ENCODE measurements at regions not wholly inside any gene's neighbourhood (a gene's known extent, or its start where the extent isn't known, plus 50 kb on each side); places are given as distances from the start of the nearest gene placed in this dataset.

DNA sequence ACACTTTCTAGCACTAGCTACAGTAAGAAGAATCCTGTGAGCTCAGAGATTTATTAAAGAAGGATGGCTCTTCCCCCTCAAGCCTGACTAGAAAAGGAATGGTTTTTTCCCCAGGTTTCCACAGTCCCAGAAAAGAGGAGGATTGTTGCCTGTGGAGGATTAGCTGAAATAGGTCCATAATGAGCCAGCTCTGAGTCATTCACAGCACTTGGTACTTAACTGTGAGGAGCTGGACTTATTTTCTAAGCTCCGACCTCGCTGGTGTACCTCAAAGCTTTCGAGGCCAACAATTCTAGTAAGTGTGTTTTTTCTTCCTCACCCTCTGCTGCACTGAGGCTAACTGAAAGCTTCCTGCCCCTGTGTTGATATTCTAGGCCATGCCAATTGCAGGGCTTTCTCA is 222.5 kb upstream of the IL12B start:
- H3K9me2 ChIP-seq (replicated peaks; ENCODE audit: insufficient read depth, low read length), result no peaks in the 10 kb centered on the region; the same call in 1 of the 2 replicates
- no peak for DNase-seq
- no peak overlapping the region for H2AFZ ChIP-seq (ENCODE audit: low read length)
- H3K27me3 ChIP-seq (replicated peaks; ENCODE audit: insufficient read depth, low read length), result no peaks in the 10 kb centered on the region
- H3K36me3 ChIP-seq (replicated peaks; ENCODE audit: insufficient read depth, low read length), result no peaks in the 10 kb centered on the region
- H3K4me3 ChIP-seq (ENCODE audit: low read length), result no peak overlapping the region
- H3K79me2 ChIP-seq (ENCODE audit: low read length), result no peaks in the 10 kb centered on the region
- no peak for TF ChIP-seq EZH2phosphoT487 (IDR thresholded peaks at IDR 0.05; ENCODE audit: low read length)
- TF ChIP-seq EZH2 (optimal IDR thresholded peaks at IDR 0.05; ENCODE audit: low read depth, low read length), result no peak
- TF ChIP-seq, protein P1, sequence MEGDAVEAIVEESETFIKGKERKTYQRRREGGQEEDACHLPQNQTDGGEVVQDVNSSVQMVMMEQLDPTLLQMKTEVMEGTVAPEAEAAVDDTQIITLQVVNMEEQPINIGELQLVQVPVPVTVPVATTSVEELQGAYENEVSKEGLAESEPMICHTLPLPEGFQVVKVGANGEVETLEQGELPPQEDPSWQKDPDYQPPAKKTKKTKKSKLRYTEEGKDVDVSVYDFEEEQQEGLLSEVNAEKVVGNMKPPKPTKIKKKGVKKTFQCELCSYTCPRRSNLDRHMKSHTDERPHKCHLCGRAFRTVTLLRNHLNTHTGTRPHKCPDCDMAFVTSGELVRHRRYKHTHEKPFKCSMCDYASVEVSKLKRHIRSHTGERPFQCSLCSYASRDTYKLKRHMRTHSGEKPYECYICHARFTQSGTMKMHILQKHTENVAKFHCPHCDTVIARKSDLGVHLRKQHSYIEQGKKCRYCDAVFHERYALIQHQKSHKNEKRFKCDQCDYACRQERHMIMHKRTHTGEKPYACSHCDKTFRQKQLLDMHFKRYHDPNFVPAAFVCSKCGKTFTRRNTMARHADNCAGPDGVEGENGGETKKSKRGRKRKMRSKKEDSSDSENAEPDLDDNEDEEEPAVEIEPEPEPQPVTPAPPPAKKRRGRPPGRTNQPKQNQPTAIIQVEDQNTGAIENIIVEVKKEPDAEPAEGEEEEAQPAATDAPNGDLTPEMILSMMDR (IDR thresholded peaks at IDR 0.05; ENCODE audit: low read length), result no peak
- H3K9me3 ChIP-seq (replicated peaks; ENCODE audit: insufficient read depth, low read length), result no peaks in the 10 kb centered on the region
- H4K20me1 ChIP-seq (ENCODE audit: insufficient read depth, low read length), result no peaks in the 10 kb centered on the region
- no peak overlapping the region for H3K27ac ChIP-seq (ENCODE audit: low read length)
- no peaks in the 10 kb centered on the region for H3K4me1 ChIP-seq (ENCODE audit: low read length)
- H3F3A ChIP-seq (ENCODE audit: insufficient read depth, low read length), result no peaks in the 10 kb centered on the region
- H3K9ac ChIP-seq (ENCODE audit: low read length), result no peak overlapping the region
- no peak overlapping the region for H3K4me2 ChIP-seq (ENCODE audit: low read depth, low read length)

DNA sequence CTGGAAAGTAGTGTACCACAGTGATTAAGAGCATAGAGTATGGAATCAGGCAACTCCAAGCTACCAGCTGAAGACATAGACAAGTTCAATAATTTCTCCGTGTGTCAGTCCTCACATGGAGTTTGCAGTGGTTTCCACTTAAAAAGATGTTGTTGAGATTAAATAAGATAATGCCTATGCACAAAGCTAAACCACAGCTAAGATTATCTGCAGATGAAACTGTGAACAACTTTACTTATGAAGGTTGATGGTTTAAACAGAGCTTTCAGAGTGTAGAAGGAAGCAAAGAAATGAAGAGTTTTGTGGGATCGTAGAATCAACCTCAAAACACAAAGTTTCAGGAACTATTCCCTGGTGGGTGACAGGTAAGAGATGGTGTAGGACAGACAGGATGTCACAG is 223.5 kb upstream of the IL12B start:
- Histone ChIP-seq H3K9ac (ENCODE audit: low read length) (no peak overlapping the region), H3F3A (ENCODE audit: insufficient read depth, low read length) (no peaks in the 10 kb centered on the region), H3K9me3 (replicated peaks; ENCODE audit: insufficient read depth, low read length) (no peaks in the 10 kb centered on the region), H4K20me1 (ENCODE audit: insufficient read depth, low read length) (no peaks in the 10 kb centered on the region), H3K4me3 (ENCODE audit: low read length) (no peak overlapping the region), H2AFZ (ENCODE audit: low read length) (no peak overlapping the region), H3K4me1 (ENCODE audit: low read length) (no peaks in the 10 kb centered on the region), H3K9me2 (replicated peaks; ENCODE audit: insufficient read depth, low read length) (no peaks in the 10 kb centered on the region; the same call in 1 of the 2 replicates), H3K4me2 (ENCODE audit: low read depth, low read length) (no peak overlapping the region), H3K27me3 (replicated peaks; ENCODE audit: insufficient read depth, low read length) (no peaks in the 10 kb centered on the region), H3K27ac (ENCODE audit: low read length) (no peak overlapping the region), H3K36me3 (replicated peaks; ENCODE audit: insufficient read depth, low read length) (no peaks in the 10 kb centered on the region), H3K79me2 (ENCODE audit: low read length) (no peaks in the 10 kb centered on the region)
- TF ChIP-seq EZH2 (optimal IDR thresholded peaks at IDR 0.05; ENCODE audit: low read depth, low read length), result no peak
- no peak for TF ChIP-seq EZH2phosphoT487 (IDR thresholded peaks at IDR 0.05; ENCODE audit: low read length)
- TF ChIP-seq, protein P1 (IDR thresholded peaks at IDR 0.05; ENCODE audit: low read length), result no peak
- no peak for DNase-seq

DNA sequence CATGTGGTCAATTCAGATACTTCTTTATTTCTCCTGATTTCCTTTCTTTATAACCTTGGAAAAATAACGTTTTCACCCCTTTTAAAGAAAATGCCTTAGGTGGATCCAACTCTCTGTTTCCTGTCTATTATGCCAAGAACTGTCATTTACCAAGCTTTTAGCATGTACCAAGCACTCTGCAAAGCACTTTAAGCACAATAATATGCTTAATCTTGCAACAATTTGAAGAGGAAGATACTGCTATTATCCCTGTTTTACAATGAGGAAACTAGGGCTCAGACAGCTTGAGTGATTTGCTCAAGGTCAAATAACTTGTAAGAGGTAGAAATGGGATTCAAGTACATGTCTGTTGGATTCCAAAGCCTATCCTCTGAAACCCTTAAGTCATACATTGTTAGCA is 224.8 kb upstream of the IL12B start:
- H3K9ac ChIP-seq (ENCODE audit: low read length), result no peak overlapping the region

More for the DNA sequence above, 224.8 kb upstream of the IL12B start:
- Histone ChIP-seq H2AFZ (ENCODE audit: low read length) (no peak overlapping the region), H3K27me3 (replicated peaks; ENCODE audit: insufficient read depth, low read length) (no peaks in the 10 kb centered on the region), H3K9me2 (replicated peaks; ENCODE audit: insufficient read depth, low read length) (no peaks in the 10 kb centered on the region; the same call in 1 of the 2 replicates), H3K36me3 (replicated peaks; ENCODE audit: insufficient read depth, low read length) (no peaks in the 10 kb centered on the region), H3K4me1 (ENCODE audit: low read length) (no peaks in the 10 kb centered on the region), H3K27ac (ENCODE audit: low read length) (no peak overlapping the region), H3K4me2 (ENCODE audit: low read depth, low read length) (no peak overlapping the region), H4K20me1 (ENCODE audit: insufficient read depth, low read length) (no peaks in the 10 kb centered on the region), H3K4me3 (ENCODE audit: low read length) (no peak overlapping the region), H3K9me3 (replicated peaks; ENCODE audit: insufficient read depth, low read length) (no peaks in the 10 kb centered on the region), H3F3A (ENCODE audit: insufficient read depth, low read length) (no peaks in the 10 kb centered on the region), H3K79me2 (ENCODE audit: low read length) (no peaks in the 10 kb centered on the region)
- TF ChIP-seq, protein P1 (IDR thresholded peaks at IDR 0.05; ENCODE audit: low read length), result no peak
- no peak for TF ChIP-seq EZH2 (optimal IDR thresholded peaks at IDR 0.05; ENCODE audit: low read depth, low read length)
- no peak for TF ChIP-seq EZH2phosphoT487 (IDR thresholded peaks at IDR 0.05; ENCODE audit: low read length)
- no peak for DNase-seq
